SK-N-SH treated with all-trans-retinoic acid at 6 μM for 48 hours (cell line): ENCODE measurements at regions not wholly inside any gene's neighbourhood (a gene's known extent, or its start where the extent isn't known, plus 50 kb on each side); places are given as distances from the start of the nearest gene placed in this dataset.

Experiments
- BACH2 ChIP-seq: fragments of 250-450 bp; sonication (Bioruptor Pico); IDR thresholded peaks from 2 replicates; pipeline ENCODE4 v1.9.0; 2021; ENCODE audit warnings: mild to moderate bottlenecking, borderline replicate concordance
- CSDC2 ChIP-seq: fragments of 250-450 bp; sonication (Bioruptor Pico); IDR thresholded peaks from 2 replicates; pipeline ENCODE4 v1.5.0; 2020; ENCODE audit warnings: mild to moderate bottlenecking, moderate library complexity
- ZFP3 ChIP-seq: fragments of 250-450 bp; sonication (Bioruptor Pico); IDR thresholded peaks from 2 replicates; pipeline ENCODE4 v1.5.0; 2020; ENCODE audit warnings: mild to moderate bottlenecking, moderate library complexity
- TF ChIP-seq, protein P1 (sequence below): fragments of 250-450 bp; sonication (Bioruptor Pico); IDR thresholded peaks from 2 replicates; pipeline ENCODE4 v1.5.1; 2020; ENCODE audit warnings: low read depth, mild to moderate bottlenecking, moderate library complexity

DNA sequence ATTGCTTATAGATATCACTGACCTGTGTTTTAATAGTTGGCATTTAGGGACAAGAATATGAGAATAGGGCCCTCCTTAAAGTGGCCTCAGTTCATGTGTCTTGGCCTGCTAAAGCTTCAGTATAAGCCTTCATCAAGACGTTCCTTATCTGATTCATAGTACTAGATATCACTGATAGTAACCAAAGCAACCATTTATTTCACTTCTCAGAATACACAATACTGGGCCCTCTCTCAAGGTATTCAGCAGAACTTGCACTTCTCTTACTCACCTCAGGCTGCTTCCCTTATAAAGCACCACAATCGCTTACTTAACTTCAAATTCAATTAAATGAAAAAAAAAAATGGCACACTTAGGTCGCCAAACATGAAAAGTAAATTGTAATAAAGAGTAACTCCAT lies 259.4 kb upstream of the PCDH7 start:
- TF ChIP-seq, protein P1, sequence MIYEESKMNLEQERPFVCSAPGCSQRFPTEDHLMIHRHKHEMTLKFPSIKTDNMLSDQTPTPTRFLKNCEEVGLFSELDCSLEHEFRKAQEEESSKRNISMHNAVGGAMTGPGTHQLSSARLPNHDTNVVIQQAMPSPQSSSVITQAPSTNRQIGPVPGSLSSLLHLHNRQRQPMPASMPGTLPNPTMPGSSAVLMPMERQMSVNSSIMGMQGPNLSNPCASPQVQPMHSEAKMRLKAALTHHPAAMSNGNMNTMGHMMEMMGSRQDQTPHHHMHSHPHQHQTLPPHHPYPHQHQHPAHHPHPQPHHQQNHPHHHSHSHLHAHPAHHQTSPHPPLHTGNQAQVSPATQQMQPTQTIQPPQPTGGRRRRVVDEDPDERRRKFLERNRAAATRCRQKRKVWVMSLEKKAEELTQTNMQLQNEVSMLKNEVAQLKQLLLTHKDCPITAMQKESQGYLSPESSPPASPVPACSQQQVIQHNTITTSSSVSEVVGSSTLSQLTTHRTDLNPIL: no peak
- TF ChIP-seq CSDC2 (CRISPR knock-in tag): no peak
- no peak for TF ChIP-seq ZFP3 (CRISPR knock-in tag)
- no peak for TF ChIP-seq BACH2
